Common myeloid progenitor, CD34-positive (primary cell): ENCODE measurements at regions not wholly inside any gene's neighbourhood (a gene's known extent, or its start where the extent isn't known, plus 50 kb on each side); places are given as distances from the start of the nearest gene placed in this dataset.

Experiments
- CTCF ChIA-PET: fragments of 350-600 bp; sonication (Branson Sonifier 250); formaldehyde crosslinking; loops from one replicate; lab custom pipeline; 2021; ENCODE audit warnings: antibody characterized with exemption; lab: Charles Lee
- POLR2A ChIA-PET: fragments of 350-600 bp; sonication (Branson Sonifier 250); formaldehyde crosslinking; loops from one replicate; lab custom pipeline; 2021; ENCODE audit warnings: antibody characterized with exemption; lab: Charles Lee
- DNase-seq, 3 donors: peaks; one replicate each; pipeline versions ENCODE4 v3.0.0 to v3.0.0-alpha.2; 2013
- H3K27ac ChIP-seq, 2 experiments: 1 replicate in 1 of 2; 2 replicates in 1 of 2; pipeline ENCODE4 v1.7.0; 2013; ENCODE audit warnings: inconsistent platforms in 2 of 2, low read length in 2 of 2, mild to moderate bottlenecking in 2 of 2, low read depth in 1 of 2, moderate library complexity in 1 of 2; ENCODE audit not compliant: severe bottlenecking in 2 of 2, insufficient read depth in 1 of 2, poor library complexity in 1 of 2
- H3K27me3 ChIP-seq, 5 experiments: replicated peaks in 2 of 5; 1 replicate in 3 of 5; 2 replicates in 2 of 5; pipeline versions ENCODE4 v1.6.1 to v1.7.0; 2013; ENCODE audit warnings: low read length in 4 of 5, mild to moderate bottlenecking in 2 of 5, moderate library complexity in 2 of 5, inconsistent platforms in 1 of 5; ENCODE audit not compliant: insufficient read depth in 5 of 5, control insufficient read depth in 4 of 5
- H3K36me3 ChIP-seq, 4 experiments: 1 replicate in 2 of 4; 2 replicates in 2 of 4; pipeline versions ENCODE4 v1.6.1 to v1.7.0; 2013; ENCODE audit warnings: low read length in 3 of 4, control low read depth in 1 of 4, mild to moderate bottlenecking in 1 of 4; ENCODE audit not compliant: control insufficient read depth in 4 of 4, insufficient read depth in 4 of 4
- H3K4me1 ChIP-seq, 4 experiments: 1 replicate in 3 of 4; 2 replicates in 1 of 4; pipeline versions ENCODE4 v1.6.1 to v1.7.1; 2013; ENCODE audit warnings: low read length in 3 of 4, mild to moderate bottlenecking in 3 of 4, control low read depth in 1 of 4, inconsistent platforms in 1 of 4, moderate library complexity in 1 of 4; ENCODE audit not compliant: control insufficient read depth in 4 of 4, insufficient read depth in 4 of 4; ENCODE audit errors: control extremely low read depth in 1 of 4
- H3K4me3 ChIP-seq, 7 experiments: 1 replicate in 4 of 7; 2 replicates in 3 of 7; pipeline versions ENCODE4 v1.5.1 to v1.7.0; 2013; ENCODE audit warnings: mild to moderate bottlenecking in 7 of 7, low read length in 6 of 7, moderate library complexity in 6 of 7, inconsistent platforms in 2 of 7, low read depth in 2 of 7, control low read depth in 1 of 7; ENCODE audit not compliant: insufficient read depth in 4 of 7, control insufficient read depth in 1 of 7; ENCODE audit errors: extremely low read depth in 1 of 7
- H3K9me3 ChIP-seq, 5 experiments: 1 replicate in 4 of 5; 2 replicates in 1 of 5; pipeline versions ENCODE4 v1.6.1 to v1.7.1; 2013; ENCODE audit warnings: low read length in 4 of 5, mild to moderate bottlenecking in 2 of 5, inconsistent platforms in 1 of 5, low read depth in 1 of 5, moderate library complexity in 1 of 5; ENCODE audit not compliant: control insufficient read depth in 4 of 5, insufficient read depth in 2 of 5; ENCODE audit errors: control extremely low read depth in 1 of 5
- WGBS: methylation state at CpG from one replicate; pipeline ENCODE4 v1.1.5; 2013; ENCODE audit not compliant: insufficient coverage; 5-methylcytosine and 5-hydroxymethylcytosine counted together

DNA sequence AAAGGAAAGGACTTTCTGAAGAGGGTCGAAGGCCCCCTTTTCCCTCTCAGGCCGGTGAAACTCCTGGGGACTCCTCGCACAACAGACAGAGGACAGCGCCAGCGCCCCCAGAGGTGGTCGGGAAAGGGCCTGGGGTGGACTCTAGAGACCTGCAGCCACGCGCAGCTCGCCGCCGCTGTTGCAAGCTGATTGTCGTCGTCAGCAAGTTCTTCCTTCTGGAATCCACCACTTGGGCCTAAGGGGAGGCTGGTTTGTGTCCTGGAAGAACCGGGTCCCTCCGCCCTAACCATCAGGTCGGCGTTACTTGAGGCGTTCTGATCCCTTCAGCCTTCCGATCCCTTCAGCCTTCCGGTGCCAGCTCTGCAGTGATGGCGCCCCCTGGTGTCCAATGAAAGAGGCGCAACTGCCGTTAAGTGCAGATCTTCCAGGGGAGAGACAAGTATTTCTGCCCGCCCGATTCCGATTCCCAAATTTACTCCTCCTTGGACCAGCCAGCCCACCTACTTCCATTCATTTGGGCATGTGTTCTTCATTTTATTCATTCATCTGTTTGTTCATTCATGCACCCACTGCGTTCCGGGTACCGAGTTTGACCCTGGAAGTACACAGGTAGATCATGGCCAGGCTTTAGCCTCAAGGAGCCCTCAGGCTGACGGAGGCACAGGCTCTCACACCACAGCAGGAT, 77.2 kb upstream of the SLC6A11 start:
- Histone ChIP-seq H3K36me3 (no peaks in the 10 kb centered on the region), H3K9me3 (peaks cover under 1 to 6% (median 2%) of the 10 kb centered on the region in 5 experiments), H3K4me1 (peaks cover 0 to 8% (median 2%) of the 10 kb centered on the region in 4 experiments), H3K27ac (no peak overlapping the region), H3K4me3 (peak overlapping the region; percentile 3 to 74 (median 49)), H3K27me3 (peaks cover 2 to 31% (median 11%) of the 10 kb centered on the region in 5 experiments)
- 2% methylated on average over 28 of the region's 30 CpGs for WGBS
- peak; percentile 57 to 76 (median 75) for DNase-seq
- ChIA-PET CTCF (interaction anchor here (0.8 to 5.0 kb wide), 20 partner anchors 10 to 399 kb away, joined by 3 to 50 read pairs (median 4); no protein-coding TSS in a partner anchor), POLR2A (no interaction called here)

DNA sequence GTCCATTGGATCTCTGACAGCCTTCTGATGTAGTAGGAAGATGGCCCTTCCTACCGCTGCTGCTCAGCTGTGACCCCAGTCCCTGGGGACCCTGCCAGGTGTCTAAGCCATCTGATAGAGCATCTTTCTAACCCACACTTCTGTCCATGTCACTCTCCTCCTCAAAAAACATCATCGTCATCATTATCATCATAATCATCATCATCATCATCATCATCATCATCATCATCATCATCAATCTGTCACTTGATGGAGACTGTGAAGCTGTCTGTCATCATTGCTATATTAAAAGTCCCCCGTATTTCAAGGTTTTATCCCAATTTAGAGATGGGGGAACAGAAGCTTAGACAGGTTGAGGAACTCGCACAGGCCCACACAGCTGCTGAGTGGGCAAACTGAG, 75.1 kb upstream of the SLC6A11 start:
- CTCF ChIA-PET, result interaction anchor here (0.6 to 5.0 kb wide), 11 partner anchors 8 to 1767 kb away, joined by 3 to 50 read pairs (median 5); no protein-coding TSS in a partner anchor
- H3K4me1 ChIP-seq, result peaks cover 0 to 8% (median 2%) of the 10 kb centered on the region in 4 experiments
- H3K27ac ChIP-seq, result no peak overlapping the region
- POLR2A ChIA-PET, result no interaction called here
- no peak for DNase-seq
- no peak overlapping the region for H3K4me3 ChIP-seq
- H3K36me3 ChIP-seq, result no peaks in the 10 kb centered on the region
- no peaks in the 10 kb centered on the region for H3K9me3 ChIP-seq
- H3K27me3 ChIP-seq, result peaks cover 2 to 30% (median 13%) of the 10 kb centered on the region in 5 experiments
- WGBS, result 70% methylated on average over 4 of the region's 4 CpGs

DNA sequence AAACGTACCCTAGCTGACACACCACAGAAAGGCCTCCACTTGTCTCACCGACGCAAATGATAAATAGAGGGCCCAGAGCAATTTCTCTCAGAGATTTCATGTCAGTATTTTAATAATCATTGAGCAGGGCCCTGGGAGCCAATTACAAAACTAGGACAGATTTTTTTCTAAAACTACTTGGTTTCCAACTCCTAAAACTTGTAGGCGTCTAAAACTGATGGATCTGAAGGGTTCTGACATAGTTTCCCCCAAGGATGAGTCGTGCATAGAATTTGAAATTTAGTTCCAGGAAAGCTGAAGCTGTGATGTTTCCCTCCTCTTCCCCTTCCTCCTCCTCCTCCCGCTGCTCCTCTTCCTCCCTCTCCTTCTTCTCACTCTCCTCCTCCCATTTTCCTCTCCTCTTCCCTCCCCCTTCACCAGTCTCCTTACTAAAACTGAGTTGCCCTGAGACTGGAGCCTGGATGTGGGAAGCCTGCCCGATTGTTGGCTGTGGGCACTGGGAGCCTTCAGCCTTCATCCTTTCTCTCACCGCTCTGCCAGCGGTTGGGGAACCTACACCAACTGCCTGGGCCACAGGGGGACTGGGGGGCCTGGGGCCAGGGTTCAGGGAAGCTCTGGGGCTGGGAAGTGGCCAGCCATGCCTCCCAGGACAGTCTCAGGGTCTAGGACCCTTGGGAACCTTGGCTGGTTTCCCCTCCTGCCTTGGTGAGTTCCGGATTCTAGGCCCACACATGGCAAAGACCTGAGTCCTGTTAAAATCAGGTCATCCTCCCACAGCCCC, 73.9 kb upstream of the SLC6A11 start:
- no peak for DNase-seq
- H3K27me3 ChIP-seq, result peaks cover 0 to 25% (median 15%) of the 10 kb centered on the region in 5 experiments
- ChIA-PET CTCF (interaction anchor here (4.9 kb wide), 1 partner anchor 13 kb away, joined by 24 read pairs; no protein-coding TSS in a partner anchor), POLR2A (no interaction called here)
- H3K36me3 ChIP-seq, result no peaks in the 10 kb centered on the region
- peaks cover 0 to 8% (median 2%) of the 10 kb centered on the region in 4 experiments for H3K4me1 ChIP-seq
- H3K9me3 ChIP-seq, result no peaks in the 10 kb centered on the region
- no peak overlapping the region for H3K27ac ChIP-seq
- no peak overlapping the region for H3K4me3 ChIP-seq
- 89% methylated on average over 7 of the region's 10 CpGs for WGBS

- no peaks in the 10 kb centered on the region for H3K9me3 ChIP-seq
- WGBS, result 94% methylated on average over 12 of the region's 12 CpGs
- no peak for DNase-seq
- POLR2A ChIA-PET, result no interaction called here
- no peak overlapping the region for H3K4me3 ChIP-seq
- peaks cover 0 to 6% (median 1%) of the 10 kb centered on the region in 4 experiments for H3K4me1 ChIP-seq
- CTCF ChIA-PET, result interaction anchor here (0.8 to 1.1 kb wide), 2 partner anchors 15 to 307 kb away, joined by 3 to 5 read pairs; no protein-coding TSS in a partner anchor
- H3K27me3 ChIP-seq, result peaks cover 0 to 23% (median 9%) of the 10 kb centered on the region in 5 experiments
- no peaks in the 10 kb centered on the region for H3K36me3 ChIP-seq
- no peak overlapping the region for H3K27ac ChIP-seq
Observed at GRCh38 chr3:10743366-10744097, 72.5 kb upstream of the SLC6A11 start.

GRCh38 chr3:10744098-10744465, 71.9 kb upstream of the SLC6A11 start:
- peak in 2 of 3 donors; percentile 39 to 41 for DNase-seq
- ChIA-PET POLR2A (no interaction called here), CTCF (no interaction called here)
- peaks cover 0 to under 1% (median 0%) of the 10 kb centered on the region in 4 experiments for H3K4me1 ChIP-seq
- no peak overlapping the region for H3K4me3 ChIP-seq
- WGBS, result 23% methylated on average over 5 of the region's 7 CpGs
- peaks cover 0 to 22% (median 9%) of the 10 kb centered on the region in 5 experiments for H3K27me3 ChIP-seq
- no peak overlapping the region for H3K27ac ChIP-seq
- H3K9me3 ChIP-seq, result no peaks in the 10 kb centered on the region
- no peaks in the 10 kb centered on the region for H3K36me3 ChIP-seq

- peaks cover 0 to 26% (median 10%) of the 10 kb centered on the region in 5 experiments for H3K27me3 ChIP-seq
- no peak overlapping the region for H3K27ac ChIP-seq
- no peaks in the 10 kb centered on the region for H3K4me1 ChIP-seq
- no peak overlapping the region for H3K4me3 ChIP-seq
- POLR2A ChIA-PET, result no interaction called here
- no peak for DNase-seq
- CTCF ChIA-PET, result no interaction called here
- H3K9me3 ChIP-seq, result no peaks in the 10 kb centered on the region
- no peaks in the 10 kb centered on the region for H3K36me3 ChIP-seq
Observed at GRCh38 chr3:10745392-10745791, 70.6 kb upstream of the SLC6A11 start.
